ENCODE measurements at regions not wholly inside any gene's neighbourhood (a gene's known extent, or its start where the extent isn't known, plus 50 kb on each side); places are given as distances from the start of the nearest gene placed in this dataset.

DNA sequence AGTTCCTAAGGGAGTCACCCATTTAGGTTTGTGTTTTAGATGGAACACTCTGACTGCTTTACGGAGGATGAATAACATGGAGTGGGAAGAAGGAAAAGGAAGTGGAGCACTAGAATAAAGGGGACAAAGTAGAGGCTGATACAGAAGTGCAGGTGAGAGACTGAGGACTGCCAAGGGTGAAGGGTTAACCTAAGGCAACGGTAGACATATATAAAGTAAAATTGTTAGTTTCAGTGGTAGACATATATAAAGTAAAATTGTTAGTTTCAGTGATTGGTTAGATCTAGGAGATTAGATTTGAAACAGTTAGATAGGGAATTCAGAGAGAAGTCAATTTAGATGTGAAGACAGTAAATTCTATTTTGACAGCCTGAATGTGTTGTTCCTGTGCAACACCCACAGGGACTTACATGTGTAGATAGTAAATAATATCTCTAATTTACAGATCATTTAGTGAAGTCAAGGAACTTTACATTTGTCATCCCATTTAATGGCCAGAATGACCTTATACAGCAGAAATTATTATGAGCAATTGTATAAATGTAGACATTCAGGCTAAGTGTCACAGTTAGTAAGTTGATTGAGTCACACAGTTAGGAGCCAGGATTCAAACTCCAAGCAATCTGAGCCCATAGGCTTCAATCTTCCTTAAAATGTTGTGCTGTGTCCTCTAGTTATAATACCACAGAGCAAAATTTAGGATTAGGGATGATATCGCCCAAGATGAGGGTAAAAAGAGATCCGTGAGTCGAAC, 270.8 kb upstream of the UBE2E3 start (continued):
- TF ChIP-seq ZNF214 (tag by site-specific recombination; IDR thresholded peaks at IDR 0.05; ENCODE audit: borderline replicate concordance) (no peak), ZBTB1 (tag by site-specific recombination; IDR thresholded peaks at IDR 0.05) (no peak), ZNF544 (tag by site-specific recombination; IDR thresholded peaks at IDR 0.05) (no peak), ZNF169 (tag by site-specific recombination; IDR thresholded peaks at IDR 0.05) (no peak), KLF9 (tag by site-specific recombination; IDR thresholded peaks at IDR 0.05; ENCODE audit: low read depth) (no peak)

DNA sequence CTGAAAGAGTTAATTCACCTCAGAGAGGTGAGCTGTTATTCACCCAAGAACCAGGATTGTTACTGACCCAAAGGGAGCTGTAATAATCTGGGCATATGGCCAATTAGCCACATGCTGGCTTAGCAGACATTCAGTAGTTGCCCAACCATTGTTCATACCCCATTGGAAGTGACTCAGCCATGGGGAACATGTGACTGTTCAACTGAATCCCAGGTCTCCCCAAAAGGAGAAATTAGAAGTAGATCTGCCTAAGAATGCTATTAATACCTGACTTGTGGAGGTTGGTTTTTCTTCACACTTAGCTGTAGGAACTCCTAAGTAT, 272.6 kb upstream of the UBE2E3 start:
- TF ChIP-seq ZNF660 (tag by site-specific recombination; IDR thresholded peaks at IDR 0.05) (peak; percentile 80), ZNF174 (tag by site-specific recombination; IDR thresholded peaks at IDR 0.05) (no peak)
- TF ChIP-seq, protein P1, sequence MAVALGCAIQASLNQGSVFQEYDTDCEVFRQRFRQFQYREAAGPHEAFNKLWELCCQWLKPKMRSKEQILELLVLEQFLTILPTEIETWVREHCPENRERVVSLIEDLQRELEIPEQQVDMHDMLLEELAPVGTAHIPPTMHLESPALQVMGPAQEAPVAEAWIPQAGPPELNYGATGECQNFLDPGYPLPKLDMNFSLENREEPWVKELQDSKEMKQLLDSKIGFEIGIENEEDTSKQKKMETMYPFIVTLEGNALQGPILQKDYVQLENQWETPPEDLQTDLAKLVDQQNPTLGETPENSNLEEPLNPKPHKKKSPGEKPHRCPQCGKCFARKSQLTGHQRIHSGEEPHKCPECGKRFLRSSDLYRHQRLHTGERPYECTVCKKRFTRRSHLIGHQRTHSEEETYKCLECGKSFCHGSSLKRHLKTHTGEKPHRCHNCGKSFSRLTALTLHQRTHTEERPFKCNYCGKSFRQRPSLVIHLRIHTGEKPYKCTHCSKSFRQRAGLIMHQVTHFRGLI (tag by site-specific recombination; IDR thresholded peaks at IDR 0.05): peak; percentile 56; the same call in 1 of the 2 replicates
- H3K36me3 ChIP-seq (ENCODE audit: control insufficient read depth in 2 of 2, insufficient read depth in 1 of 2, low read length in 2 of 2): no peaks in the 10 kb centered on the region
- H3K4me1 ChIP-seq (ENCODE audit: control insufficient read depth, insufficient read depth, low read length): no peaks in the 10 kb centered on the region
- ChIA-PET POLR2A (no interaction called here), CTCF (interaction anchor here (0.7 to 1.0 kb wide), 3 partner anchors 29 to 351 kb away, joined by 3 read pairs; no protein-coding TSS in a partner anchor)
- no peaks in the 10 kb centered on the region for H3K9me3 ChIP-seq (ENCODE audit: control insufficient read depth, insufficient read depth, low read depth, low read length)
- no peak overlapping the region for H3K27ac ChIP-seq (ENCODE audit: extremely low read depth, low read depth, low read length)
- H3K4me3 ChIP-seq (ENCODE audit: low read depth, low read length): no peak overlapping the region

DNA sequence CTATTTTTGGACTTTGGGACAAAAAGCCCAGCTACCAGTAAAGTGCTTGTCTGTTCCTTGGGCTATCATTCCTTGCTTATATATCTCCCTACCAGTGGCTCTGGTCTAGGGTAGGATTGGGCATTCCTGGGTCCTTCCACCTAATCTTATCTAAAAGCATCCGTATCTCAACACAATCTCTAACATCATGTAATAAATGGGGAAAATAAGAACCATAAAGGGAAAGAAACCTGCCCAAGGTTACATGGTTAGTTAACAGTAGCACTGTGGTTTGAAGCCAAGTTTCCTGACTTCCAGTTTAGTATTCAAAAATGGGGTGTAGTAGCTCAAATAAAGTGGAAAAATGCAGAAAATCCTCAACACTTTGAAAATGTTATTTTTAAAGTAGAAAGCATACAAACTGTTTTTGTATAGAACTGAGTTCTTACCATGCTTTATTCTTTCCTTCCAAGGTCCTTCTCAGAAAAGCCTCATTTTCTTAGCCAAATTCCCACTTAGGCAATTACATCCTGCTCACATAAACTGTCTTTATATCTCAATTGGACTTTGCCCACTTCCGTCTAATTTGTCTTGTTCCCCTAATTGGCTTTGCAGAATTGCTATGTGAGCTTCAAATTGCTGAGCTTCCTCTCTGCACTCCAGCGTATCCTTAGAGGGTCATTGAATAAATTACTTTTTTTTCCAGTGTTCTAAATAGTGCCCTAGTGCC, 273.1 kb upstream of the UBE2E3 start:
- CTCF ChIA-PET: interaction anchor here (0.8 to 1.0 kb wide), 3 partner anchors 29 to 352 kb away, joined by 3 read pairs; no protein-coding TSS in a partner anchor
- Histone ChIP-seq H3K4me3 (ENCODE audit: low read depth, low read length) (no peak overlapping the region), H3K36me3 (ENCODE audit: control insufficient read depth in 2 of 2, insufficient read depth in 1 of 2, low read length in 2 of 2) (no peaks in the 10 kb centered on the region), H3K4me1 (ENCODE audit: control insufficient read depth, insufficient read depth, low read length) (no peaks in the 10 kb centered on the region), H3K27ac (ENCODE audit: extremely low read depth, low read depth, low read length) (no peak overlapping the region), H3K9me3 (ENCODE audit: control insufficient read depth, insufficient read depth, low read depth, low read length) (no peaks in the 10 kb centered on the region)
- POLR2A ChIA-PET: no interaction called here
- TF ChIP-seq ZNF529 (tag by site-specific recombination; IDR thresholded peaks at IDR 0.05; ENCODE audit: insufficient replicate concordance) (no peak), HOXD13 (CRISPR knock-in tag; IDR thresholded peaks at IDR 0.05; ENCODE audit: borderline replicate concordance) (no peak), ZNF658 (tag by site-specific recombination; IDR thresholded peaks at IDR 0.05) (no peak), ZNF624 (tag by site-specific recombination; IDR thresholded peaks at IDR 0.05) (no peak), ZNF140 (tag by site-specific recombination; IDR thresholded peaks at IDR 0.05) (no peak)
- TF ChIP-seq, protein P2, sequence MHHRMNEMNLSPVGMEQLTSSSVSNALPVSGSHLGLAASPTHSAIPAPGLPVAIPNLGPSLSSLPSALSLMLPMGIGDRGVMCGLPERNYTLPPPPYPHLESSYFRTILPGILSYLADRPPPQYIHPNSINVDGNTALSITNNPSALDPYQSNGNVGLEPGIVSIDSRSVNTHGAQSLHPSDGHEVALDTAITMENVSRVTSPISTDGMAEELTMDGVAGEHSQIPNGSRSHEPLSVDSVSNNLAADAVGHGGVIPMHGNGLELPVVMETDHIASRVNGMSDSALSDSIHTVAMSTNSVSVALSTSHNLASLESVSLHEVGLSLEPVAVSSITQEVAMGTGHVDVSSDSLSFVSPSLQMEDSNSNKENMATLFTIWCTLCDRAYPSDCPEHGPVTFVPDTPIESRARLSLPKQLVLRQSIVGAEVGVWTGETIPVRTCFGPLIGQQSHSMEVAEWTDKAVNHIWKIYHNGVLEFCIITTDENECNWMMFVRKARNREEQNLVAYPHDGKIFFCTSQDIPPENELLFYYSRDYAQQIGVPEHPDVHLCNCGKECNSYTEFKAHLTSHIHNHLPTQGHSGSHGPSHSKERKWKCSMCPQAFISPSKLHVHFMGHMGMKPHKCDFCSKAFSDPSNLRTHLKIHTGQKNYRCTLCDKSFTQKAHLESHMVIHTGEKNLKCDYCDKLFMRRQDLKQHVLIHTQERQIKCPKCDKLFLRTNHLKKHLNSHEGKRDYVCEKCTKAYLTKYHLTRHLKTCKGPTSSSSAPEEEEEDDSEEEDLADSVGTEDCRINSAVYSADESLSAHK (tag by site-specific recombination; IDR thresholded peaks at IDR 0.05): no peak
- TF ChIP-seq, protein P3, sequence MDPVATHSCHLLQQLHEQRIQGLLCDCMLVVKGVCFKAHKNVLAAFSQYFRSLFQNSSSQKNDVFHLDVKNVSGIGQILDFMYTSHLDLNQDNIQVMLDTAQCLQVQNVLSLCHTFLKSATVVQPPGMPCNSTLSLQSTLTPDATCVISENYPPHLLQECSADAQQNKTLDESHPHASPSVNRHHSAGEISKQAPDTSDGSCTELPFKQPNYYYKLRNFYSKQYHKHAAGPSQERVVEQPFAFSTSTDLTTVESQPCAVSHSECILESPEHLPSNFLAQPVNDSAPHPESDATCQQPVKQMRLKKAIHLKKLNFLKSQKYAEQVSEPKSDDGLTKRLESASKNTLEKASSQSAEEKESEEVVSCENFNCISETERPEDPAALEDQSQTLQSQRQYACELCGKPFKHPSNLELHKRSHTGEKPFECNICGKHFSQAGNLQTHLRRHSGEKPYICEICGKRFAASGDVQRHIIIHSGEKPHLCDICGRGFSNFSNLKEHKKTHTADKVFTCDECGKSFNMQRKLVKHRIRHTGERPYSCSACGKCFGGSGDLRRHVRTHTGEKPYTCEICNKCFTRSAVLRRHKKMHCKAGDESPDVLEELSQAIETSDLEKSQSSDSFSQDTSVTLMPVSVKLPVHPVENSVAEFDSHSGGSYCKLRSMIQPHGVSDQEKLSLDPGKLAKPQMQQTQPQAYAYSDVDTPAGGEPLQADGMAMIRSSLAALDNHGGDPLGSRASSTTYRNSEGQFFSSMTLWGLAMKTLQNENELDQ (tag by site-specific recombination; IDR thresholded peaks at IDR 0.05; ENCODE audit: low read depth): no peak
- TF ChIP-seq, protein P4, sequence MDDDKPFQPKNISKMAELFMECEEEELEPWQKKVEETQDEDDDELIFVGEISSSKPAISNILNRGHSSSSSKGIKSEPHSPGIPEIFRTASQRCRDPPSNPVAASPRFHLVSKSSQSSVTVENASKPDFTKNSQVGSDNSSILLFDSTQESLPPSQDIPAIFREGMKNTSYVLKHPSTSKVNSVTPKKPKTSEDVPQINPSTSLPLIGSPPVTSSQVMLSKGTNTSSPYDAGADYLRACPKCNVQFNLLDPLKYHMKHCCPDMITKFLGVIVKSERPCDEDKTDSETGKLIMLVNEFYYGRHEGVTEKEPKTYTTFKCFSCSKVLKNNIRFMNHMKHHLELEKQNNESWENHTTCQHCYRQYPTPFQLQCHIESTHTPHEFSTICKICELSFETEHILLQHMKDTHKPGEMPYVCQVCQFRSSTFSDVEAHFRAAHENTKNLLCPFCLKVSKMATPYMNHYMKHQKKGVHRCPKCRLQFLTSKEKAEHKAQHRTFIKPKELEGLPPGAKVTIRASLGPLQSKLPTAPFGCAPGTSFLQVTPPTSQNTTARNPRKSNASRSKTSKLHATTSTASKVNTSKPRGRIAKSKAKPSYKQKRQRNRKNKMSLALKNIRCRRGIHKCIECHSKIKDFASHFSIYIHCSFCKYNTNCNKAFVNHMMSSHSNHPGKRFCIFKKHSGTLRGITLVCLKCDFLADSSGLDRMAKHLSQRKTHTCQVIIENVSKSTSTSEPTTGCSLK (tag by site-specific recombination; IDR thresholded peaks at IDR 0.05): no peak
- TF ChIP-seq, protein P5, sequence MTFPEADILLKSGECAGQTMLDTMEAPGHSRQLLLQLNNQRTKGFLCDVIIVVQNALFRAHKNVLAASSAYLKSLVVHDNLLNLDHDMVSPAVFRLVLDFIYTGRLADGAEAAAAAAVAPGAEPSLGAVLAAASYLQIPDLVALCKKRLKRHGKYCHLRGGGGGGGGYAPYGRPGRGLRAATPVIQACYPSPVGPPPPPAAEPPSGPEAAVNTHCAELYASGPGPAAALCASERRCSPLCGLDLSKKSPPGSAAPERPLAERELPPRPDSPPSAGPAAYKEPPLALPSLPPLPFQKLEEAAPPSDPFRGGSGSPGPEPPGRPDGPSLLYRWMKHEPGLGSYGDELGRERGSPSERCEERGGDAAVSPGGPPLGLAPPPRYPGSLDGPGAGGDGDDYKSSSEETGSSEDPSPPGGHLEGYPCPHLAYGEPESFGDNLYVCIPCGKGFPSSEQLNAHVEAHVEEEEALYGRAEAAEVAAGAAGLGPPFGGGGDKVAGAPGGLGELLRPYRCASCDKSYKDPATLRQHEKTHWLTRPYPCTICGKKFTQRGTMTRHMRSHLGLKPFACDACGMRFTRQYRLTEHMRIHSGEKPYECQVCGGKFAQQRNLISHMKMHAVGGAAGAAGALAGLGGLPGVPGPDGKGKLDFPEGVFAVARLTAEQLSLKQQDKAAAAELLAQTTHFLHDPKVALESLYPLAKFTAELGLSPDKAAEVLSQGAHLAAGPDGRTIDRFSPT (tag by site-specific recombination; IDR thresholded peaks at IDR 0.05): no peak
